ENCODE measurements at regions not wholly inside any gene's neighbourhood (a gene's known extent, or its start where the extent isn't known, plus 50 kb on each side); places are given as distances from the start of the nearest gene placed in this dataset.

DNA sequence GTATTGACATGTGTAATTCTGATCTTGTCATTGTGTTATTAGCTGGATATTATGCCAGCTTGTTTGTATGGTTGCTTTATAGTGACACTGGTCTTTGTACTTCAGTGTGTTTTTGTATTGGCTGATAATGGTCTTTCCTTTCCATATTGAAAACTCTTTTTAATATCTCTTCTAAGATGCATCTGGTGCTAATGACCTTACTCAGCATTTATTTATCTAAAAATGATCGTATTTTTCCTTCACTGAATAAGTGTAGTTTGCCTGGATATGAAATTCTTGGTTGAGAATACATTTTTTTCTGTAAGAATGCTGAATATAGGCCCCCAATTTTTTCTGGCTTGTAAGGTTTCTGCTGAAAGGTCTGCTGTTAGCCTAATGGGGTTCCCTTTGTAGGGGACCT, 465.5 kb upstream of the TMPRSS15 start:
- Histone ChIP-seq H3K36me3 (ENCODE audit: control insufficient read depth in 4 of 4, insufficient read depth in 4 of 4, low read length in 4 of 4) (no peaks in the 10 kb centered on the region), H3K27me3 (ENCODE audit: control insufficient read depth in 3 of 3, insufficient read depth in 3 of 3, low read length in 2 of 3) (no peaks in the 10 kb centered on the region), H3K27ac (ENCODE audit: low read depth in 1 of 2, low read length in 1 of 2) (no peak overlapping the region), H3K4me3 (no peak overlapping the region), H3K4me1 (ENCODE audit: control insufficient read depth in 5 of 5, insufficient read depth in 5 of 5, low read length in 5 of 5) (no peaks in the 10 kb centered on the region), H3K9ac (ENCODE audit: insufficient read depth in 1 of 2, low read length in 2 of 2) (no peak overlapping the region), H3K9me3 (ENCODE audit: control insufficient read depth in 4 of 4, insufficient read depth in 3 of 4, low read length in 3 of 4) (no peaks in the 10 kb centered on the region)
- ATAC-seq (ENCODE audit: insufficient read depth, low FRiP score) (no peak), DNase-seq (no peak)
- TF ChIP-seq, protein P1, sequence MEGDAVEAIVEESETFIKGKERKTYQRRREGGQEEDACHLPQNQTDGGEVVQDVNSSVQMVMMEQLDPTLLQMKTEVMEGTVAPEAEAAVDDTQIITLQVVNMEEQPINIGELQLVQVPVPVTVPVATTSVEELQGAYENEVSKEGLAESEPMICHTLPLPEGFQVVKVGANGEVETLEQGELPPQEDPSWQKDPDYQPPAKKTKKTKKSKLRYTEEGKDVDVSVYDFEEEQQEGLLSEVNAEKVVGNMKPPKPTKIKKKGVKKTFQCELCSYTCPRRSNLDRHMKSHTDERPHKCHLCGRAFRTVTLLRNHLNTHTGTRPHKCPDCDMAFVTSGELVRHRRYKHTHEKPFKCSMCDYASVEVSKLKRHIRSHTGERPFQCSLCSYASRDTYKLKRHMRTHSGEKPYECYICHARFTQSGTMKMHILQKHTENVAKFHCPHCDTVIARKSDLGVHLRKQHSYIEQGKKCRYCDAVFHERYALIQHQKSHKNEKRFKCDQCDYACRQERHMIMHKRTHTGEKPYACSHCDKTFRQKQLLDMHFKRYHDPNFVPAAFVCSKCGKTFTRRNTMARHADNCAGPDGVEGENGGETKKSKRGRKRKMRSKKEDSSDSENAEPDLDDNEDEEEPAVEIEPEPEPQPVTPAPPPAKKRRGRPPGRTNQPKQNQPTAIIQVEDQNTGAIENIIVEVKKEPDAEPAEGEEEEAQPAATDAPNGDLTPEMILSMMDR (IDR thresholded peaks at IDR 0.05; ENCODE audit: control extremely low read depth, extremely low read depth), result no peak
- WGBS, 2 donors, result 45 to 64% methylated on average over 1 of the region's 1 CpG

DNA sequence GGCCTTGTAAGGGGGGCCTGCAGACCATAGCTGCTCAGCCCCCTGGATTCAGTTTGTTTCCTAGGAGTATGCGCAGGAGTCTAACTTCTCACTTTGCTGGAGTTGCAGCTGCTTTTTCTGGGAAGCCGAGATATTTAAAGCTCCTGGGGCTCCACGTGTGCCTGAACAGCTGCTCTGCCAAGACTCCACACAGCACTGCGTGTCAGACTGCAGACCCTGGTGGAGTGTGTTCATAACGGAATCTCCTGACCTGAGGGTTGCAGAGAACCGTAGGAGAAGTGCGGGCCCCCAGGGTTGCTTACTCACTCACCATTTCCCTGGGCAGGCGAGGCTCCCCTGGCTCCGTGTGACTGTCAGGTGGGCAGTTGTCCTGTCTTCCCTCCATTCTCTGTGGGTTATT, 474.3 kb upstream of the TMPRSS15 start:
- TF ChIP-seq, protein P1 (IDR thresholded peaks at IDR 0.05; ENCODE audit: control extremely low read depth, extremely low read depth), result no peak
- DNase-seq, result no peak
- Histone ChIP-seq H3K4me3 (no peak overlapping the region), H3K27ac (ENCODE audit: low read depth in 1 of 2, low read length in 1 of 2) (no peak overlapping the region), H3K9ac (ENCODE audit: insufficient read depth in 1 of 2, low read length in 2 of 2) (no peak overlapping the region), H3K4me1 (ENCODE audit: control insufficient read depth in 5 of 5, insufficient read depth in 5 of 5, low read length in 5 of 5) (no peaks in the 10 kb centered on the region), H3K9me3 (ENCODE audit: control insufficient read depth in 4 of 4, insufficient read depth in 3 of 4, low read length in 3 of 4) (peaks cover 0 to 12% (median 1%) of the 10 kb centered on the region in 4 donors), H3K36me3 (ENCODE audit: control insufficient read depth in 4 of 4, insufficient read depth in 4 of 4, low read length in 4 of 4) (no peaks in the 10 kb centered on the region), H3K27me3 (ENCODE audit: control insufficient read depth in 3 of 3, insufficient read depth in 3 of 3, low read length in 2 of 3) (no peaks in the 10 kb centered on the region)
- 73 to 74% methylated on average over 9 of the region's 9 CpGs for WGBS, 2 donors
- ATAC-seq (ENCODE audit: insufficient read depth, low FRiP score), result no peak

DNA sequence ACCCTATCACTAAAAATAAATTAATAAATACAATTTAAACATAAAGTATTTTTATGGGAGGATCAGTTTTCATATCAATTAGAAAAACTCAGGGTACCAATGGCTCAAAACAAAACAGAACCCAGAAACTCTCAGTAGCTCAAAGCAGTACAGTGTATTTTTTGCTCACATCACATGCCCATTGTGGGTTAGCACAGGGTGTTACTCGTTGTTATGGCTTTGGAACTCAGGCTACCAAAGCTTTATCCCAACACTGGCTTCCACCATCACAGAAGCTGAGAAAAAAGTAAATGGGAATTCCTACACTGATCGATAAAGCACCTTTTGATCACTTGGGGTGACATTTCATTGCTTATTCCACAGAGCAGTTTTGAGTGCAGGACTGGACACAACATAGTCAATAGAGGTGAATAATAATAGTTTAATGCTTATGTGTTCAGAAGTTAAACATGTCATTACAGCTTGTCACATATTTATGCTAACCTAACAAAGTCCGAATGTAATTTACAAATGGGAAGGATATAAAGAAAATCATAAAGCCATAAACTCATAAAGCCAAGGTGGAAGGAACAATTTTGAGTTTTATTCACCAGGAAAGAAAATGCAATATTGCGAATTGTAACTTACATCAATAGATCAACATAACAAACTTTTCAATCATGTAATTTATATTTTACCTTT, 484.5 kb upstream of the TMPRSS15 start:
- H3K4me3 ChIP-seq, result no peak overlapping the region
- no peak for ATAC-seq (ENCODE audit: insufficient read depth, low FRiP score)
- no peaks in the 10 kb centered on the region for H3K4me1 ChIP-seq (ENCODE audit: control insufficient read depth in 5 of 5, insufficient read depth in 5 of 5, low read length in 5 of 5)
- H3K27ac ChIP-seq (ENCODE audit: low read depth in 1 of 2, low read length in 1 of 2), result no peak overlapping the region
- no peaks in the 10 kb centered on the region for H3K36me3 ChIP-seq (ENCODE audit: control insufficient read depth in 4 of 4, insufficient read depth in 4 of 4, low read length in 4 of 4)
- H3K9ac ChIP-seq (ENCODE audit: insufficient read depth in 1 of 2, low read length in 2 of 2), result no peak overlapping the region
- WGBS, 2 donors, result 86 to 91% methylated on average over 4 of the region's 4 CpGs
- no peak for DNase-seq
- no peaks in the 10 kb centered on the region for H3K27me3 ChIP-seq (ENCODE audit: control insufficient read depth in 3 of 3, insufficient read depth in 3 of 3, low read length in 2 of 3)
- H3K9me3 ChIP-seq (ENCODE audit: control insufficient read depth in 4 of 4, insufficient read depth in 3 of 4, low read length in 3 of 4), result peaks cover 0 to 4% (median 2%) of the 10 kb centered on the region in 4 donors
- TF ChIP-seq, protein P1 (IDR thresholded peaks at IDR 0.05; ENCODE audit: control extremely low read depth, extremely low read depth), result no peak

DNA sequence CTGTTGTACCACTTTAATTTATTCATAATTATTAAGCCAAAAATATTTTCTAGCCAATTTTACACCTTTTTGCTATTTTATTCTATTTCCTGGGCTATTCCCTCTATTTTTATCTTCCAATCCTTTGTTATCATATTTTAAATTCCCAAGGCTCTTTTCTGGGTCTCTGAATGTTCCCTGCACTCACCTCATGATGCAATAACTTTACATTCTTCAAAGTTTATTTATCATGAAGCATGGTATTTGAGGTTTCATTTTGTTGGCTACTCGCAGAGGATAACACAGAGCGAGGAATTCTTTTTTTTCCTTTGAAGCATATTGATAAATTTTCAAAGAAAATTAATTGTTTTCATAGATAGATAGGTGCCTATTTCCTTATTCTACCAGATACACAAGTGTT, 489.8 kb upstream of the TMPRSS15 start:
- Histone ChIP-seq H3K4me1 (ENCODE audit: control insufficient read depth in 5 of 5, insufficient read depth in 5 of 5, low read length in 5 of 5) (no peaks in the 10 kb centered on the region), H3K9me3 (ENCODE audit: control insufficient read depth in 4 of 4, insufficient read depth in 3 of 4, low read length in 3 of 4) (no peaks in the 10 kb centered on the region), H3K9ac (ENCODE audit: insufficient read depth in 1 of 2, low read length in 2 of 2) (no peak overlapping the region), H3K4me3 (no peak overlapping the region), H3K27me3 (ENCODE audit: control insufficient read depth in 3 of 3, insufficient read depth in 3 of 3, low read length in 2 of 3) (no peaks in the 10 kb centered on the region), H3K36me3 (ENCODE audit: control insufficient read depth in 4 of 4, insufficient read depth in 4 of 4, low read length in 4 of 4) (no peaks in the 10 kb centered on the region), H3K27ac (ENCODE audit: low read depth in 1 of 2, low read length in 1 of 2) (no peak overlapping the region)
- ATAC-seq (ENCODE audit: insufficient read depth, low FRiP score), result no peak
- TF ChIP-seq, protein P1 (IDR thresholded peaks at IDR 0.05; ENCODE audit: control extremely low read depth, extremely low read depth), result no peak
- WGBS, 2 donors, result 70 to 78% methylated on average over 2 of the region's 2 CpGs
- no peak for DNase-seq

All from lung (tissue), 11 donors.